ES-I3 (cell line): ENCODE measurements at regions not wholly inside any gene's neighbourhood (a gene's known extent, or its start where the extent isn't known, plus 50 kb on each side); places are given as distances from the start of the nearest gene placed in this dataset.

ENCODE experiments used
- H3K36me3 ChIP-seq: 2 replicates; pipeline ENCODE4 v1.6.1; 2013; ENCODE audit warnings: mild to moderate bottlenecking, low read length, control low read depth, moderate library complexity; ENCODE audit not compliant: insufficient read depth
- H3K4me1 ChIP-seq: 2 replicates; pipeline ENCODE4 v1.6.1; 2013; ENCODE audit warnings: mild to moderate bottlenecking, control low read depth, low read length; ENCODE audit not compliant: insufficient read depth
- H3K9ac ChIP-seq: 2 replicates; pipeline ENCODE4 v1.6.1; 2013; ENCODE audit warnings: low read depth, mild to moderate bottlenecking, low read length, moderate library complexity
- H3K9me3 ChIP-seq: 2 replicates; pipeline ENCODE4 v1.6.1; 2013; ENCODE audit warnings: mild to moderate bottlenecking, low read length, moderate library complexity; ENCODE audit not compliant: control insufficient read depth, insufficient read depth

GRCh38 chr13:112244061-112244460, 132.1 kb upstream of the SPACA7 start:
- Histone ChIP-seq H3K9ac (no peak overlapping the region), H3K9me3 (no peaks in the 10 kb centered on the region), H3K36me3 (no peaks in the 10 kb centered on the region), H3K4me1 (no peaks in the 10 kb centered on the region)

GRCh38 chr13:112244495-112245177, 131.5 kb upstream of the SPACA7 start:
- Histone ChIP-seq H3K9me3 (no peaks in the 10 kb centered on the region), H3K9ac (no peak overlapping the region), H3K4me1 (no peaks in the 10 kb centered on the region), H3K36me3 (no peaks in the 10 kb centered on the region)

GRCh38 chr13:112245179-112245724, 130.9 kb upstream of the SPACA7 start:
- Histone ChIP-seq H3K4me1 (no peaks in the 10 kb centered on the region), H3K9ac (no peak overlapping the region), H3K9me3 (no peaks in the 10 kb centered on the region), H3K36me3 (no peaks in the 10 kb centered on the region)

GRCh38 chr13:112245989-112246388, 130.2 kb upstream of the SPACA7 start:
- H3K4me1 ChIP-seq, result no peaks in the 10 kb centered on the region
- H3K9ac ChIP-seq, result no peak overlapping the region
- H3K36me3 ChIP-seq, result no peaks in the 10 kb centered on the region
- no peaks in the 10 kb centered on the region for H3K9me3 ChIP-seq

GRCh38 chr13:112246731-112247470, 129.3 kb upstream of the SPACA7 start:
- no peak overlapping the region for H3K9ac ChIP-seq
- no peaks in the 10 kb centered on the region for H3K36me3 ChIP-seq
- H3K4me1 ChIP-seq, result no peaks in the 10 kb centered on the region
- H3K9me3 ChIP-seq, result no peaks in the 10 kb centered on the region

GRCh38 chr13:112247471-112248405, 128.4 kb upstream of the SPACA7 start:
- Histone ChIP-seq H3K9me3 (no peaks in the 10 kb centered on the region), H3K4me1 (no peaks in the 10 kb centered on the region), H3K36me3 (no peaks in the 10 kb centered on the region), H3K9ac (no peak overlapping the region)

- no peaks in the 10 kb centered on the region for H3K9me3 ChIP-seq
- H3K36me3 ChIP-seq, result no peaks in the 10 kb centered on the region
- H3K4me1 ChIP-seq, result no peaks in the 10 kb centered on the region
- H3K9ac ChIP-seq, result no peak overlapping the region
These were observed 127.8 kb upstream of the SPACA7 start for GRCh38 chr13:112248406-112248760.

GRCh38 chr13:112248862-112249592, 127.1 kb upstream of the SPACA7 start:
- no peaks in the 10 kb centered on the region for H3K4me1 ChIP-seq
- no peaks in the 10 kb centered on the region for H3K9me3 ChIP-seq
- no peaks in the 10 kb centered on the region for H3K36me3 ChIP-seq
- H3K9ac ChIP-seq, result no peak overlapping the region

GRCh38 chr13:112249644-112250610, 126.2 kb upstream of the SPACA7 start:
- Histone ChIP-seq H3K9me3 (no peaks in the 10 kb centered on the region), H3K4me1 (no peaks in the 10 kb centered on the region), H3K36me3 (no peaks in the 10 kb centered on the region), H3K9ac (no peak overlapping the region)

- Histone ChIP-seq H3K9me3 (no peaks in the 10 kb centered on the region), H3K4me1 (no peaks in the 10 kb centered on the region), H3K36me3 (no peaks in the 10 kb centered on the region), H3K9ac (no peak overlapping the region)
These were observed 125.2 kb upstream of the SPACA7 start for GRCh38 chr13:112250788-112251445.

- no peaks in the 10 kb centered on the region for H3K36me3 ChIP-seq
- H3K9ac ChIP-seq, result no peak overlapping the region
- no peaks in the 10 kb centered on the region for H3K9me3 ChIP-seq
- H3K4me1 ChIP-seq, result no peaks in the 10 kb centered on the region
These were observed 124.1 kb upstream of the SPACA7 start for GRCh38 chr13:112251930-112252585.

- Histone ChIP-seq H3K4me1 (no peaks in the 10 kb centered on the region), H3K9me3 (no peaks in the 10 kb centered on the region), H3K36me3 (no peaks in the 10 kb centered on the region), H3K9ac (no peak overlapping the region)
These were observed 123.2 kb upstream of the SPACA7 start for GRCh38 chr13:112252804-112253590.
